Activated T-cell treated with anti-CD3 and anti-CD28 coated beads, Interleukin-2, amount 50 U/mL, for 4 hours (primary cell): ENCODE measurements at regions not wholly inside any gene's neighbourhood (a gene's known extent, or its start where the extent isn't known, plus 50 kb on each side); places are given as distances from the start of the nearest gene placed in this dataset.

Source experiments
- ATAC-seq, 2 donors: fragments of 200-7000 bp; cut with Tn5 transposase; one replicate each; pipeline ENCODE4 v1.10.0; 2021
- DNase-seq: peaks from one replicate; pipeline ENCODE4 v3.0.0-alpha.2; 2020
- H3K27me3 Mint-ChIP-seq: one replicate; pipeline ENCODE4 v1.8.0; 2021; ENCODE audit warnings: low read depth, mixed read lengths
- H3K36me3 Mint-ChIP-seq: one replicate; pipeline ENCODE4 v1.8.0; 2022; ENCODE audit warnings: mixed read lengths; ENCODE audit not compliant: insufficient read depth
- H3K4me1 Mint-ChIP-seq: one replicate; pipeline ENCODE4 v1.8.0; 2021; ENCODE audit warnings: low read depth, mixed read lengths
- H3K4me3 Mint-ChIP-seq: one replicate; pipeline ENCODE4 v1.8.0; 2021; ENCODE audit warnings: mild to moderate bottlenecking, moderate library complexity, mixed read lengths
- H3K9me3 Mint-ChIP-seq: one replicate; pipeline ENCODE4 v1.8.0; 2021; ENCODE audit warnings: mixed read lengths

DNA sequence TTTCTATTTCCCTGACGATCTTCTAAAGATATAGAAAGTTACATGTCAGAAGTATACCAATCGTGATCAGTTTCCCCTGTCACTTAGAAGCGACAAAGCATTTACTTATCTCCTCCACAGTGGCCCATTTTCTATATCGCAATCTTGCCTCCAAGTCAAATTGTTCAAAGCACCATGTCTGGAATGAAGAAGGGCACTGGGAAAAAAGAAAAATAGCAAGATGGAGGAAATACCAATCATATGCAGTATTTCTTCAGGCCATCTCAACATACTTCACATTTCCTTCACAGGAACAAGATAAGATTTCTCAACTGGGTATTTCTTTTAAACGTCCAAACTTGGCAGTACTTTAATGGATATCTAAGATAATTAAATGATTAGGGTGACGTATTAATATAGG is 63.3 kb upstream of the IL6 start:
- DNase-seq: no peak
- no peak for ATAC-seq
- H3K4me1 Mint-ChIP-seq: peaks cover 30% of the 10 kb centered on the region
- H3K36me3 Mint-ChIP-seq: no peaks in the 10 kb centered on the region
- H3K27me3 Mint-ChIP-seq: no peaks in the 10 kb centered on the region
- no peak overlapping the region for H3K4me3 Mint-ChIP-seq
- H3K9me3 Mint-ChIP-seq: no peaks in the 10 kb centered on the region

GRCh38 chr7:22663357-22663718 is 63.7 kb upstream of the IL6 start:
- H3K9me3 Mint-ChIP-seq: no peaks in the 10 kb centered on the region
- peaks cover 30% of the 10 kb centered on the region for H3K4me1 Mint-ChIP-seq
- H3K36me3 Mint-ChIP-seq: no peaks in the 10 kb centered on the region
- H3K4me3 Mint-ChIP-seq: no peak overlapping the region
- H3K27me3 Mint-ChIP-seq: no peaks in the 10 kb centered on the region
- ATAC-seq (peak; percentile 19 to 24), DNase-seq (no peak)

DNA sequence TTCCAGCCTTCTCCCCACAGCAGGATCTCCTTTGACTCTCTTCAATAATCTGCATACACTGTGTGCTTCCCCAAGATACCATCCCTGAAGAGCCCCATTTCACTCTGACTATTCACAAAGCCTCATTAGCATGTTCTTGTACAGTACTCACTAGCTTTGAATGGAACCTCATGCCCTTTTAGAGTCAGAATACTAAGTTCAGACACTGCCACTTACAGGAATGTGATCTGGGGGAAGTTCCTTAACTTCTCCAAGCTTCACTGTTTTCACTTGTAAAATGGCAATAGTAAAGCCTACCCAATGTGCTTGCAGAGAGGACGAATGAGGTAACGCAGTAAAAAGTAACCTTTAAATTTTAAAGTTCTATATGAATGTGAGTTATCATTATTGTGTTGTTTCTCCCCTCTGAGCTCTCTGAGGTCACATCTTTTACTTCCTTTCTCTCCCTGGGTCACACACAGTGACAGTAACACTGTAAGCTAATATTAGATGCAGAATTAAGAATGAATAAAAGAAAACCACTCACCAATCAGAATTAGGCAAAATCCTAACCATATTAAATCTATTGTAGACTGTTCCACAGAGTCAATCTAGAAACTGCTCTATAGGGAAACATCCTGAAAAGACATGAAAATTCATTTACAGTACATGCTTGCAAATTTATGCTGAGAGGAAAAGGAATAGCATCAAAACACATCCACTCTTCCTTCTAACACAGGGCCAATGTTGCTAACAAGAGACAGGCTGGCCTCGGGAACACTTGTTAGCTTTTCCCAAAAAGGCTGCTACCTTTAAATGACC is 64.2 kb upstream of the IL6 start:
- H3K27me3 Mint-ChIP-seq: no peaks in the 10 kb centered on the region
- H3K4me1 Mint-ChIP-seq: peaks cover 32% of the 10 kb centered on the region
- H3K9me3 Mint-ChIP-seq: no peaks in the 10 kb centered on the region
- DNase-seq (no peak), ATAC-seq (peak; percentile 71)
- peak overlapping the region; percentile 4 for H3K4me3 Mint-ChIP-seq
- H3K36me3 Mint-ChIP-seq: no peaks in the 10 kb centered on the region

- H3K4me1 Mint-ChIP-seq: peaks cover 34% of the 10 kb centered on the region
These were observed 65.0 kb upstream of the IL6 start for GRCh38 chr7:22662036-22662435.

DNA sequence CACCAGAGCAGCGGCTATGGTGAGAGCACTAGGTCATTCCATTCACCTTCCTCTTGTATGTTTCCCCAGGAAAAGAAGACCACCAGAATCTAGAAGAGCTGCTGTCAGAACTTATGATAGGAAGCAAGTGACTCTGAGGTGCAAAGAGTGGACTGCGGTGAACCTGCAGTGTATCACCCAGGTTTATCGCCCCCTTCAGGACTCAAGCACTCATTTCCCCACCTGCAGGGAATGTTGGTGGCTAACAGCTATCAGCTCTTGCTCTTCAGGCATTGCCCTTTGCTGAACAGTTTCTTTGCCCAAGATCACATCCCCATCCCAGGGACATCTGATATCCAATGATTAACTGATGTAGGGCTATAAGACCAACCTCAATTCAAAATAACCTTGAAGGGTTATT is 66.3 kb upstream of the IL6 start:
- Mint-ChIP-seq H3K4me3 (no peak overlapping the region), H3K9me3 (no peaks in the 10 kb centered on the region), H3K27me3 (no peaks in the 10 kb centered on the region), H3K36me3 (no peaks in the 10 kb centered on the region), H3K4me1 (peaks cover 28% of the 10 kb centered on the region)
- DNase-seq (no peak), ATAC-seq (no peak)

More at GRCh38 chr7:22662036-22662435, 65.0 kb upstream of the IL6 start:
- Mint-ChIP-seq H3K4me3 (peak overlapping the region; percentile 6), H3K27me3 (no peaks in the 10 kb centered on the region), H3K36me3 (no peaks in the 10 kb centered on the region), H3K9me3 (no peaks in the 10 kb centered on the region)
- DNase-seq: no peak
- ATAC-seq: peak; percentile 47 to 58

DNA sequence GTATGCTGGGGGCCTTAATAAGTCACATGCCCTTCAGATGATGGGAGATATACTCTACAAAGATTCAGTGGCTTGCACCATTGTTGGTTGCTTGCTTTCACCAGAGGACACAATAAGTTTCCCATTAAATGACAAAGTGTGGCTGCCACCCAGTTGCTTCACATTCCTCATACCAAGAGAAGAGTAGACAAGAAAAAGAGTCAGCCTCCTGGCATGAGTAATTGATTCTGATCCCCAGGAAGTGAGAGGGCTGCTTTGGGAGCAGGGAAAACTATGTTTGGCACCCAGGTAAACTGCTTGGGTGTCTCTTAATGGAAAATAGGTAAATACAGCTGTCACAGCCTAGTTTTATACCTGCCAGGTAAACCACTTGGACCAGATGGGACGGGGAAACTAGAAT is 66.7 kb upstream of the IL6 start:
- no peak overlapping the region for H3K4me3 Mint-ChIP-seq
- no peak for ATAC-seq
- H3K27me3 Mint-ChIP-seq: no peaks in the 10 kb centered on the region
- H3K36me3 Mint-ChIP-seq: no peaks in the 10 kb centered on the region
- H3K4me1 Mint-ChIP-seq: peaks cover 27% of the 10 kb centered on the region
- H3K9me3 Mint-ChIP-seq: no peaks in the 10 kb centered on the region
- no peak for DNase-seq

- no peaks in the 10 kb centered on the region for H3K9me3 Mint-ChIP-seq
- no peaks in the 10 kb centered on the region for H3K36me3 Mint-ChIP-seq
- H3K4me3 Mint-ChIP-seq: no peak overlapping the region
- no peaks in the 10 kb centered on the region for H3K27me3 Mint-ChIP-seq
- no peak for DNase-seq
- ATAC-seq: no peak
- H3K4me1 Mint-ChIP-seq: peaks cover 27% of the 10 kb centered on the region
These were observed 67.3 kb upstream of the IL6 start for GRCh38 chr7:22659741-22660140.

- H3K4me1 Mint-ChIP-seq: peaks cover 18% of the 10 kb centered on the region
- no peak for ATAC-seq
- H3K27me3 Mint-ChIP-seq: no peaks in the 10 kb centered on the region
- no peaks in the 10 kb centered on the region for H3K9me3 Mint-ChIP-seq
- H3K36me3 Mint-ChIP-seq: no peaks in the 10 kb centered on the region
- H3K4me3 Mint-ChIP-seq: no peak overlapping the region
- no peak for DNase-seq
These were observed 69.0 kb upstream of the IL6 start for GRCh38 chr7:22658031-22658430.

GRCh38 chr7:22657479-22657878 is 69.5 kb upstream of the IL6 start:
- H3K4me3 Mint-ChIP-seq: no peak overlapping the region
- ATAC-seq: no peak
- no peaks in the 10 kb centered on the region for H3K9me3 Mint-ChIP-seq
- peaks cover 15% of the 10 kb centered on the region for H3K4me1 Mint-ChIP-seq
- no peaks in the 10 kb centered on the region for H3K36me3 Mint-ChIP-seq
- H3K27me3 Mint-ChIP-seq: no peaks in the 10 kb centered on the region
- no peak for DNase-seq

- H3K27me3 Mint-ChIP-seq: no peaks in the 10 kb centered on the region
- peaks cover 6% of the 10 kb centered on the region for H3K4me1 Mint-ChIP-seq
- no peaks in the 10 kb centered on the region for H3K36me3 Mint-ChIP-seq
- no peak overlapping the region for H3K4me3 Mint-ChIP-seq
- ATAC-seq: no peak
- no peaks in the 10 kb centered on the region for H3K9me3 Mint-ChIP-seq
- DNase-seq: no peak
These were observed 71.2 kb upstream of the IL6 start for GRCh38 chr7:22655781-22656180.

DNA sequence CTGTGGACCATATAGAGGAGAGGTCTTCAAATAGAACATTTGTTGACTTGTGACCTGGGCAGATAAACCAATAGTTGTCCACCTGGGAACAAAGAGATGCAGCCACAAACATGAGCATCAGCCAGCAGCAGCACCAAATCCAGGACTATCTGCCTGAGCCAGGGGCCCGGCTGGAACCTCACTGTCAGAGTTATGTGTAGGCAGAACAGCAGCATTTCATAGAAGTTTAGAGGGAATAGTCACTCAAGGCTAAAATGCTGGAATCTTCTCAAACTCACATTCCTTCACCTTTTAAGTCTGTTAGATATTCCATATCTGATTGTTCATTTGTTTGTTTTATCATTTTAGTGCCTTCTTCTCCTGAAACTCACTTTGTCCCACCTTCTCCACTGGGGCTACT is 72.2 kb upstream of the IL6 start:
- Mint-ChIP-seq H3K4me3 (no peak overlapping the region), H3K4me1 (peaks cover 6% of the 10 kb centered on the region), H3K27me3 (no peaks in the 10 kb centered on the region), H3K36me3 (no peaks in the 10 kb centered on the region), H3K9me3 (no peaks in the 10 kb centered on the region)
- ATAC-seq (no peak), DNase-seq (no peak)

- no peak for ATAC-seq
- H3K36me3 Mint-ChIP-seq: no peaks in the 10 kb centered on the region
- no peak for DNase-seq
- H3K9me3 Mint-ChIP-seq: no peaks in the 10 kb centered on the region
- peaks cover 6% of the 10 kb centered on the region for H3K4me1 Mint-ChIP-seq
- no peak overlapping the region for H3K4me3 Mint-ChIP-seq
- H3K27me3 Mint-ChIP-seq: no peaks in the 10 kb centered on the region
These were observed 73.0 kb upstream of the IL6 start for GRCh38 chr7:22653951-22654350.

DNA sequence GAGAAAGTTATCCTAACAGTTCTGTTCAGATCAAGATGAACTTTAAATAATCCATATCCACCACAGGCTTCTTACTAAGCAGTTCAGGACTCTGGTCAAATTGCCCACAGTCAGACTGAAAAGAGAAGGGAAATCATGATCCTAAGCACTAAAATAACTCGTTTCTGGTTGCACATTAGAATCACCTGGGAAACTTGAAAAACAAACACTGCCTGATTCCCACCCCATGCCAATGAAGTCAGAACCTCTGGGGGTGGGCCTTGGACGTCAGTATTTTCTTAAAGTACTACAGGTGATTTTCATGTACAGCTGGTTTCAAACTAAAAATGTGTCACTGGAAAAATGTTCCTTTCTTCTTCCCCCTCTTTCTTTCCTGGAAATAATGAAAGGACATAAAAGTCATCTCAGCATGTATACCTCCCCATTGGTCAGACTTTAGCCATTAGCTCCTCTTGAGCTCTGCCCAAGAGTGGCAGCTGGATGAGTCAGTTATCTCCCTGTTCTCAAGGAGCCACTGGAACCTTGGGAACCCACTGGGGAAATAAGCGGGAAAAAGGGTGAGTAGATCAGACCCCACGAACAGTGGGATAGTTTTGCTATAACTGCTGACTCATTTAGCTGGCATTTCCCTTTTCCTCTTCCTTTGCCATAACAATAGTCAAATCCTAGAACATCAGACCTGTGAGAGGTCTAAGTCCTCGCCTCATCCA is 75.3 kb upstream of the IL6 start:
- ATAC-seq (no peak), DNase-seq (no peak)
- Mint-ChIP-seq H3K27me3 (peaks cover 2% of the 10 kb centered on the region), H3K4me3 (no peak overlapping the region), H3K36me3 (no peaks in the 10 kb centered on the region), H3K9me3 (peaks cover 12% of the 10 kb centered on the region), H3K4me1 (peaks cover 4% of the 10 kb centered on the region)

- DNase-seq (no peak), ATAC-seq (no peak)
- Mint-ChIP-seq H3K9me3 (peaks cover 17% of the 10 kb centered on the region), H3K27me3 (peaks cover 2% of the 10 kb centered on the region), H3K4me3 (no peak overlapping the region), H3K4me1 (peaks cover 4% of the 10 kb centered on the region), H3K36me3 (no peaks in the 10 kb centered on the region)
These were observed 76.0 kb upstream of the IL6 start for GRCh38 chr7:22651036-22651435.

- DNase-seq: no peak
- peaks cover 22% of the 10 kb centered on the region for H3K9me3 Mint-ChIP-seq
- ATAC-seq: no peak
- no peak overlapping the region for H3K4me3 Mint-ChIP-seq
- H3K36me3 Mint-ChIP-seq: no peaks in the 10 kb centered on the region
- H3K4me1 Mint-ChIP-seq: peaks cover 4% of the 10 kb centered on the region
- peaks cover 2% of the 10 kb centered on the region for H3K27me3 Mint-ChIP-seq
These were observed 77.3 kb upstream of the IL6 start for GRCh38 chr7:22649686-22650085.
